H1 (cell line): ENCODE measurements at regions not wholly inside any gene's neighbourhood (a gene's known extent, or its start where the extent isn't known, plus 50 kb on each side); places are given as distances from the start of the nearest gene placed in this dataset.

Source experiments
- CTCF ChIA-PET: fragments of 300-600 bp; sonication (Branson Sonifier 250); formaldehyde crosslinking; loops from one replicate; lab custom pipeline; 2021; ENCODE audit not compliant: partially characterized antibody; lab: Charles Lee
- POLR2A ChIA-PET: fragments of 300-600 bp; sonication (Branson Sonifier 250); formaldehyde crosslinking; loops from one replicate; lab custom pipeline; 2021; ENCODE audit warnings: inconsistent platforms; ENCODE audit not compliant: partially characterized antibody; lab: Charles Lee
- DNase-seq, 2 experiments: peaks; one replicate each; pipeline versions ENCODE4 v3.0.0 to v3.0.0-alpha.2; 2010 to 2022; ENCODE audit warnings: low spot score in 2 of 2, low read depth in 1 of 2, mixed read lengths in 1 of 2
- FAIRE-seq: peaks from 2 replicates; lab custom pipeline; 2011; peaks lifted over from hg19 to GRCh38; lab: Jason Lieb, UNC
- H2AFZ ChIP-seq: 2 replicates; pipeline ENCODE4 v1.8.1; 2012; ENCODE audit warnings: low read length, inconsistent platforms
- H2AK5ac ChIP-seq: 2 replicates; pipeline ENCODE4 v1.6.1; 2013; ENCODE audit warnings: low read depth, low read length
- H2BK120ac ChIP-seq: replicated peaks from 2 replicates; pipeline ENCODE3; 2013; ENCODE audit warnings: low read depth, low read length, inconsistent platforms
- H2BK12ac ChIP-seq: 2 replicates; pipeline ENCODE4 v1.6.1; 2013; ENCODE audit warnings: low read depth, low read length
- H2BK15ac ChIP-seq: 2 replicates; pipeline ENCODE4 v1.6.1; 2013; ENCODE audit warnings: low read length
- H2BK20ac ChIP-seq: 2 replicates; pipeline ENCODE4 v1.6.1; 2013; ENCODE audit warnings: low read length
- H2BK5ac ChIP-seq: 2 replicates; pipeline ENCODE4 v1.6.1; 2013; ENCODE audit warnings: low read depth, low read length
- H3K14ac ChIP-seq: 2 replicates; pipeline ENCODE4 v1.6.1; 2013; ENCODE audit warnings: inconsistent platforms; ENCODE audit not compliant: insufficient read length
- H3K18ac ChIP-seq: 2 replicates; pipeline ENCODE4 v1.6.1; 2013; ENCODE audit warnings: low read length; ENCODE audit errors: extremely low read depth
- H3K23ac ChIP-seq: 2 replicates; pipeline ENCODE4 v1.6.1; 2013; ENCODE audit warnings: inconsistent platforms; ENCODE audit not compliant: insufficient read length
- H3K23me2 ChIP-seq: 2 replicates; pipeline ENCODE4 v1.6.1; 2013; ENCODE audit warnings: low read depth, low read length
- H3K27ac ChIP-seq: 2 replicates; pipeline ENCODE4 v1.6.1; 2011; ENCODE audit warnings: low read depth, low read length, inconsistent platforms
- H3K27me3 ChIP-seq, 4 experiments: replicated peaks in 1 of 4; 1 replicate in 1 of 4; 2 replicates in 3 of 4; pipeline versions ENCODE4 v1.6.1 to v1.8.1; 2011 to 2013; ENCODE audit warnings: low read length in 3 of 4, mild to moderate bottlenecking in 3 of 4, inconsistent platforms in 2 of 4, mixed read lengths in 2 of 4, moderate library complexity in 1 of 4; ENCODE audit not compliant: control insufficient read depth in 3 of 4, insufficient read depth in 3 of 4; ENCODE audit errors: extremely low read depth in 1 of 4
- H3K36me3 ChIP-seq, 4 experiments: 2 replicates each; pipeline versions ENCODE4 v1.6.1 to v1.8.1; 2011 to 2013; ENCODE audit warnings: mild to moderate bottlenecking in 4 of 4, low read length in 3 of 4, moderate library complexity in 2 of 4, control low read depth in 1 of 4, inconsistent platforms in 1 of 4; ENCODE audit not compliant: insufficient read depth in 4 of 4, control insufficient read depth in 2 of 4
- H3K4ac ChIP-seq: replicated peaks from 2 replicates; pipeline ENCODE3; 2013; ENCODE audit warnings: low read length, low read depth, mixed read lengths, inconsistent platforms; ENCODE audit not compliant: insufficient read length
- H3K4me1 ChIP-seq, 4 experiments: replicated peaks in 1 of 4; 1 replicate in 1 of 4; 2 replicates in 3 of 4; pipeline versions ENCODE4 v1.6.1 to v1.8.1; 2011 to 2013; ENCODE audit warnings: low read length in 3 of 4, inconsistent platforms in 2 of 4, mixed read lengths in 1 of 4; ENCODE audit not compliant: insufficient read depth in 4 of 4, control insufficient read depth in 3 of 4
- H3K4me2 ChIP-seq, 2 experiments: 2 replicates each; pipeline versions ENCODE4 v1.6.1 to v1.8.1; 2011 to 2013; ENCODE audit warnings: low read depth in 2 of 2, low read length in 2 of 2, control low read depth in 1 of 2, inconsistent platforms in 1 of 2, mild to moderate bottlenecking in 1 of 2; ENCODE audit not compliant: insufficient read depth in 1 of 2
- H3K4me3 ChIP-seq, 4 experiments: fragments of 200-600, 300-600 bp in 1 of 4; sonication (generic), shearing (Covaris generic), sonication (Bioruptor Twin) in 1 of 4; 2 replicates each; pipeline versions ENCODE4 v1.5.1 to v1.8.1; 2011 to 2016; ENCODE audit warnings: low read length in 4 of 4, low read depth in 3 of 4, control low read depth in 2 of 4, inconsistent platforms in 2 of 4, mild to moderate bottlenecking in 2 of 4, mixed read lengths in 1 of 4, moderate library complexity in 1 of 4; ENCODE audit not compliant: insufficient read depth in 2 of 4; ENCODE audit errors: extremely low read depth in 1 of 4
- H3K56ac ChIP-seq: replicated peaks from 2 replicates; pipeline ENCODE3; 2013; ENCODE audit warnings: low read depth, mild to moderate bottlenecking, mixed read lengths, low read length, inconsistent platforms; ENCODE audit not compliant: insufficient read length
- H3K79me1 ChIP-seq: 2 replicates; pipeline ENCODE4 v1.6.1; 2013; ENCODE audit warnings: low read depth, low read length, control low read depth
- H3K79me2 ChIP-seq, 2 experiments: 2 replicates each; pipeline versions ENCODE4 v1.6.1 to v1.8.1; 2012 to 2013; ENCODE audit warnings: low read length in 2 of 2, mild to moderate bottlenecking in 2 of 2, inconsistent platforms in 1 of 2; ENCODE audit not compliant: insufficient read depth in 2 of 2, control insufficient read depth in 1 of 2
- H3K9ac ChIP-seq, 4 experiments: replicated peaks in 1 of 4; 1 replicate in 1 of 4; 2 replicates in 3 of 4; pipeline versions ENCODE4 v1.6.1 to v1.8.1; 2011 to 2013; ENCODE audit warnings: low read depth in 3 of 4, low read length in 3 of 4, control low read depth in 2 of 4, mild to moderate bottlenecking in 2 of 4, moderate library complexity in 2 of 4, inconsistent platforms in 1 of 4; ENCODE audit errors: extremely low read depth in 1 of 4
- H3K9me3 ChIP-seq, 2 experiments: 2 replicates each; pipeline versions ENCODE4 v1.6.1 to v1.8.1; 2012 to 2013; ENCODE audit warnings: mild to moderate bottlenecking in 2 of 2, moderate library complexity in 2 of 2, control low read depth in 1 of 2, inconsistent platforms in 1 of 2, low read depth in 1 of 2, low read length in 1 of 2, mixed read lengths in 1 of 2; ENCODE audit not compliant: insufficient read depth in 2 of 2
- H4K20me1 ChIP-seq, 2 experiments: replicated peaks in 1 of 2; 2 replicates each; pipeline versions ENCODE3 to v1.8.1; 2011 to 2013; ENCODE audit warnings: inconsistent platforms in 2 of 2, low read length in 2 of 2, mild to moderate bottlenecking in 1 of 2; ENCODE audit not compliant: insufficient read depth in 2 of 2, control insufficient read depth in 1 of 2
- H4K5ac ChIP-seq: 2 replicates; pipeline ENCODE4 v1.6.1; 2013; ENCODE audit warnings: low read length, low read depth, mixed read lengths, inconsistent platforms; ENCODE audit not compliant: insufficient read length
- H4K8ac ChIP-seq: 2 replicates; pipeline ENCODE4 v1.8.0; 2013; ENCODE audit warnings: mild to moderate bottlenecking, moderate library complexity, low read length, inconsistent platforms; ENCODE audit not compliant: insufficient read depth; ENCODE audit errors: extremely low read depth
- H4K91ac ChIP-seq: replicated peaks from 2 replicates; pipeline ENCODE3; 2013; ENCODE audit warnings: low read length, mixed read lengths, inconsistent platforms; ENCODE audit not compliant: insufficient read length
- CHD7 ChIP-seq: fragments of 300-600 bp; sonication (generic); IDR thresholded peaks from 2 replicates; pipeline ENCODE4 v1.7.1; 2012; ENCODE audit warnings: low read length, moderate library complexity, mild to moderate bottlenecking, inconsistent platforms; ENCODE audit not compliant: insufficient replicate concordance
- PHF8 ChIP-seq: fragments of 200-600 bp; sonication (generic); conservative IDR thresholded peaks from 2 replicates; pipeline ENCODE4 v1.7.1; 2012; ENCODE audit warnings: low read depth, mild to moderate bottlenecking, inconsistent platforms, low read length, moderate library complexity

- Histone ChIP-seq H4K91ac (no peak overlapping the region), H2AK5ac (no peak overlapping the region), H3K79me2 (no peaks in the 10 kb centered on the region), H3K14ac (no peak overlapping the region), H3K23ac (no peak overlapping the region), H3K27ac (no peak overlapping the region), H4K8ac (no peak overlapping the region), H4K20me1 (no peaks in the 10 kb centered on the region), H3K4ac (no peak overlapping the region), H3K56ac (no peak overlapping the region), H2AFZ (no peak overlapping the region), H3K9me3 (peaks cover 17 to 19% of the 10 kb centered on the region in 2 experiments), H3K23me2 (no peaks in the 10 kb centered on the region), H3K36me3 (no peaks in the 10 kb centered on the region; a peak in 1 of 8 replicates), H3K27me3 (no peaks in the 10 kb centered on the region), H2BK15ac (no peak overlapping the region), H3K9ac (no peak overlapping the region), H3K4me2 (no peak overlapping the region), H2BK5ac (no peak overlapping the region), H3K4me3 (no peak overlapping the region), H3K79me1 (no peaks in the 10 kb centered on the region), H4K5ac (no peak overlapping the region), H2BK12ac (no peak overlapping the region), H2BK20ac (no peak overlapping the region), H2BK120ac (no peak overlapping the region), H3K4me1 (no peaks in the 10 kb centered on the region), H3K18ac (no peak overlapping the region)
- POLR2A ChIA-PET: no interaction called here
- no peak for FAIRE-seq
- DNase-seq: no peak
- CTCF ChIA-PET: interaction anchor here (1.1 kb wide), 2 partner anchors 16 to 23 kb away, joined by 3 to 4 read pairs; no protein-coding TSS in a partner anchor
- TF ChIP-seq PHF8: no peak
- no peak for TF ChIP-seq CHD7
Observed at GRCh38 chr4:132614682-132615081, 534.4 kb upstream of the PCDH10 start.
